SK-N-MC (cell line): ENCODE measurements at regions not wholly inside any gene's neighbourhood (a gene's known extent, or its start where the extent isn't known, plus 50 kb on each side); places are given as distances from the start of the nearest gene placed in this dataset.

Experiments
- DNase-seq: peaks from one replicate; pipeline ENCODE4 v3.0.0-alpha.2; 2011; ENCODE audit warnings: low read depth, low spot score
- H3K27ac ChIP-seq: fragments of 200-600 bp; sonication (generic); 2 replicates; pipeline ENCODE4 v1.5.1; 2016; ENCODE audit warnings: mixed run types
- H3K36me3 ChIP-seq: fragments of 200-600 bp; sonication (generic); 2 replicates; pipeline ENCODE4 v1.6.1; 2017; ENCODE audit warnings: antibody characterized with exemption, low read length, mixed read lengths; ENCODE audit not compliant: insufficient read depth
- H3K4me3 ChIP-seq: fragments of 200-600 bp; sonication (generic); 2 replicates; pipeline ENCODE4 v1.5.1; 2016
- H3K9ac ChIP-seq: fragments of 200-600 bp; sonication (generic); 2 replicates; pipeline ENCODE4 v1.8.0; 2017; ENCODE audit warnings: mixed run types, mixed read lengths; ENCODE audit not compliant: insufficient read length
- H3K9me3 ChIP-seq: fragments of 200-600 bp; sonication (generic); 2 replicates; pipeline ENCODE4 v1.6.1; 2017; ENCODE audit warnings: low read depth, mild to moderate bottlenecking, antibody characterized with exemption, low read length, moderate library complexity, mixed read lengths
- EZH2 ChIP-seq: fragments of 200-600 bp; sonication (generic); IDR thresholded peaks from one replicate; pipeline ENCODE4 v1.6.1; 2017; ENCODE audit warnings: antibody characterized with exemption
- FOXP2 ChIP-seq: optimal IDR thresholded peaks from 2 replicates; pipeline ENCODE3; 2011; ENCODE audit warnings: mild to moderate bottlenecking, moderate library complexity; ENCODE audit not compliant: insufficient read depth; ENCODE audit errors: extremely low read length, control extremely low read depth
- POLR2AphosphoS5 ChIP-seq: IDR thresholded peaks from 2 replicates; pipeline ENCODE4 v1.6.1; 2012; ENCODE audit warnings: mild to moderate bottlenecking, low read depth, low read length, borderline replicate concordance

- DNase-seq: no peak
- H3K36me3 ChIP-seq: no peaks in the 10 kb centered on the region
Measured at GRCh38 chr4:82215800-82216199, 158.0 kb downstream of the HNRNPD start.

GRCh38 chr4:82215039-82215438, 158.8 kb downstream of the HNRNPD start:
- Histone ChIP-seq H3K9ac (no peak overlapping the region), H3K4me3 (no peak overlapping the region), H3K9me3 (no peaks in the 10 kb centered on the region), H3K27ac (no peak overlapping the region), H3K36me3 (no peaks in the 10 kb centered on the region)
- TF ChIP-seq POLR2AphosphoS5: no peak
- TF ChIP-seq EZH2: no peak
- no peak for DNase-seq

More at GRCh38 chr4:82215800-82216199, 158.0 kb downstream of the HNRNPD start:
- H3K4me3 ChIP-seq: no peak overlapping the region
- no peaks in the 10 kb centered on the region for H3K9me3 ChIP-seq
- no peak overlapping the region for H3K9ac ChIP-seq
- no peak for TF ChIP-seq POLR2AphosphoS5
- no peak for TF ChIP-seq EZH2
- TF ChIP-seq FOXP2: no peak
- H3K27ac ChIP-seq: no peak overlapping the region

- no peak for TF ChIP-seq FOXP2
- no peak for TF ChIP-seq POLR2AphosphoS5
- no peak for TF ChIP-seq EZH2
- Histone ChIP-seq H3K36me3 (no peaks in the 10 kb centered on the region), H3K27ac (peak overlapping the region; percentile 63; the same call in 1 of the 2 replicates), H3K9ac (no peak overlapping the region), H3K4me3 (no peak overlapping the region), H3K9me3 (no peaks in the 10 kb centered on the region)
- no peak for DNase-seq
Measured at GRCh38 chr4:82213485-82214417, 160.0 kb downstream of the HNRNPD start.

- H3K9me3 ChIP-seq: peaks cover 8% of the 10 kb centered on the region; the same call in 1 of the 2 replicates
- no peak overlapping the region for H3K4me3 ChIP-seq
- H3K27ac ChIP-seq: peak overlapping the region; percentile 84
- H3K9ac ChIP-seq: peak overlapping the region; percentile 58
- TF ChIP-seq POLR2AphosphoS5: no peak
- TF ChIP-seq EZH2: no peak
- no peak for TF ChIP-seq FOXP2
- peak; percentile 86 for DNase-seq
- peaks cover 3% of the 10 kb centered on the region; the same call in 1 of the 2 replicates for H3K36me3 ChIP-seq
Measured at GRCh38 chr4:82201805-82202641, 171.8 kb downstream of the HNRNPD start.

GRCh38 chr4:82201303-82201702, 172.5 kb downstream of the HNRNPD start:
- DNase-seq: no peak
- TF ChIP-seq EZH2: no peak
- no peak for TF ChIP-seq FOXP2
- no peak for TF ChIP-seq POLR2AphosphoS5
- peaks cover 3% of the 10 kb centered on the region; the same call in 1 of the 2 replicates for H3K36me3 ChIP-seq

GRCh38 chr4:82200046-82200445, 173.7 kb downstream of the HNRNPD start:
- Histone ChIP-seq H3K4me3 (no peak overlapping the region), H3K27ac (peak overlapping the region; percentile 84; the same call in 1 of the 2 replicates), H3K9ac (no peak overlapping the region), H3K9me3 (no peaks in the 10 kb centered on the region; the same call in 1 of the 2 replicates), H3K36me3 (peaks cover 3% of the 10 kb centered on the region; the same call in 1 of the 2 replicates)
- no peak for TF ChIP-seq EZH2
- TF ChIP-seq FOXP2: no peak
- TF ChIP-seq POLR2AphosphoS5: no peak
- no peak for DNase-seq

More at GRCh38 chr4:82201303-82201702, 172.5 kb downstream of the HNRNPD start:
- Histone ChIP-seq H3K9ac (peak overlapping the region; percentile 58), H3K9me3 (peaks cover 2% of the 10 kb centered on the region; the same call in 1 of the 2 replicates), H3K27ac (peak overlapping the region; percentile 84), H3K4me3 (no peak overlapping the region)

- no peak for TF ChIP-seq FOXP2
- no peak for TF ChIP-seq EZH2
- TF ChIP-seq POLR2AphosphoS5: no peak
- no peak for DNase-seq
- H3K9ac ChIP-seq: no peak overlapping the region
Measured at GRCh38 chr4:82194329-82194728, 179.5 kb downstream of the HNRNPD start.

More at GRCh38 chr4:82194329-82194728, 179.5 kb downstream of the HNRNPD start:
- H3K36me3 ChIP-seq: no peaks in the 10 kb centered on the region
- peak overlapping the region; percentile 63 for H3K27ac ChIP-seq
- H3K4me3 ChIP-seq: no peak overlapping the region
- H3K9me3 ChIP-seq: no peaks in the 10 kb centered on the region
